ENCODE measurements at regions not wholly inside any gene's neighbourhood (a gene's known extent, or its start where the extent isn't known, plus 50 kb on each side); places are given as distances from the start of the nearest gene placed in this dataset.

DNA sequence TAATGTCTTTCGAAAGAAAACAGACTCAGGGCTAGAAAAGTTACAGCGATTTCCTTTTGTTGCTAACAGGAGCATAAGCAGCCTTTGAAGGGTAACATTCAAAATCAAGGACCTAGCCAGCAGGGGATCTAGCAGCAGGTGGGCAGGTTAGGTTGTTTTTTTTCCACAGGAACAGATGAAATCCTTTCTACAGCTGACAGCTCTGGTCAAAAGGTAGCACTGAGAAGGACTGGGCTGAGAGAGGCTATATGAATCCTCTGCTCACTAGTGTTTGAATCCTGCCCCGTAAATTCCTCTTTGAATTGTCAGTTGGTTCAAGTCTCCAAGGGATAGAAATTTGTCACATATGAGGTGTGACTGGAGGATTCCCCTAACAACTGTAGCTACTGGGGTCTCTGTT, 188.2 kb downstream of the SH2D1A start:
- Histone ChIP-seq H3K56ac (ENCODE audit: insufficient read length, low read depth, low read length) (no peak overlapping the region), H3K27me3 (ENCODE audit: insufficient read depth, low read length) (no peaks in the 10 kb centered on the region), H3K79me1 (ENCODE audit: insufficient read depth, low read depth, low read length, poor library complexity, severe bottlenecking) (no peaks in the 10 kb centered on the region), H4K91ac (ENCODE audit: insufficient read length, low read depth, low read length) (no peak overlapping the region), H3K9ac (ENCODE audit: extremely low read depth, insufficient read length, low read length) (no peak overlapping the region), H2BK12ac (ENCODE audit: insufficient read length, low read depth, low read length) (no peak overlapping the region), H2BK15ac (ENCODE audit: low read depth, low read length) (no peak overlapping the region), H3K79me2 (ENCODE audit: insufficient read depth, low read length) (no peaks in the 10 kb centered on the region), H3K23ac (ENCODE audit: insufficient read length, low read depth, low read length) (no peak overlapping the region), H3K27ac (ENCODE audit: insufficient read length, low read depth, low read length) (no peak overlapping the region), H3K4me2 (ENCODE audit: insufficient read depth, insufficient read length, low read length) (peak overlapping the region; percentile 2), H4K20me1 (ENCODE audit: control insufficient read depth, insufficient read depth, insufficient read length) (no peaks in the 10 kb centered on the region), H2BK5ac (ENCODE audit: insufficient read length, low read length) (no peak overlapping the region), H3K9me3 (ENCODE audit: control insufficient read depth, low read depth, low read length) (no peaks in the 10 kb centered on the region), H4K8ac (replicated peaks; ENCODE audit: insufficient read length, low read depth, low read length) (no peak overlapping the region), H4K5ac (ENCODE audit: insufficient read length, low read depth, low read length) (no peak overlapping the region), H2AFZ (ENCODE audit: low read length) (no peak overlapping the region), H3K4ac (ENCODE audit: low read depth, low read length) (no peak overlapping the region), H3K23me2 (ENCODE audit: insufficient read length, low read depth, low read length, poor library complexity, severe bottlenecking) (no peaks in the 10 kb centered on the region), H3T11ph (ENCODE audit: low read length) (no peak overlapping the region), H3K14ac (ENCODE audit: insufficient read depth, low read length) (no peak overlapping the region), H3K18ac (ENCODE audit: insufficient read length, low read depth, low read length) (no peak overlapping the region), H2AK5ac (ENCODE audit: insufficient read length, low read length) (no peak overlapping the region), H2BK120ac (ENCODE audit: low read depth, low read length, poor library complexity, severe bottlenecking) (no peak overlapping the region), H2BK20ac (ENCODE audit: low read depth, low read length, poor library complexity, severe bottlenecking) (no peak overlapping the region), H3K4me1 (ENCODE audit: insufficient read depth, low read length) (peaks cover 10% of the 10 kb centered on the region; the same call in 1 of the 2 replicates)
- Mint-ChIP-seq H3K4me1 (peaks cover 37 to 40% of the 10 kb centered on the region in 2 experiments), H3K27me3 (ENCODE audit: low read depth) (no peaks in the 10 kb centered on the region), H3K4me3 (peak overlapping the region in 1 of 2 experiments; percentile 9; a peak in 1 of 5 replicates), H3K27ac (peak overlapping the region in 2 of 3 experiments; percentile 41 to 65; a peak in 5 of 7 replicates), H3K9me3 (no peaks in the 10 kb centered on the region; a peak in 2 of 5 replicates), H3K36me3 (ENCODE audit: insufficient read depth in 1 of 3, low read depth in 3 of 3) (no peaks in the 10 kb centered on the region)
- TF ChIP-seq, protein P1, sequence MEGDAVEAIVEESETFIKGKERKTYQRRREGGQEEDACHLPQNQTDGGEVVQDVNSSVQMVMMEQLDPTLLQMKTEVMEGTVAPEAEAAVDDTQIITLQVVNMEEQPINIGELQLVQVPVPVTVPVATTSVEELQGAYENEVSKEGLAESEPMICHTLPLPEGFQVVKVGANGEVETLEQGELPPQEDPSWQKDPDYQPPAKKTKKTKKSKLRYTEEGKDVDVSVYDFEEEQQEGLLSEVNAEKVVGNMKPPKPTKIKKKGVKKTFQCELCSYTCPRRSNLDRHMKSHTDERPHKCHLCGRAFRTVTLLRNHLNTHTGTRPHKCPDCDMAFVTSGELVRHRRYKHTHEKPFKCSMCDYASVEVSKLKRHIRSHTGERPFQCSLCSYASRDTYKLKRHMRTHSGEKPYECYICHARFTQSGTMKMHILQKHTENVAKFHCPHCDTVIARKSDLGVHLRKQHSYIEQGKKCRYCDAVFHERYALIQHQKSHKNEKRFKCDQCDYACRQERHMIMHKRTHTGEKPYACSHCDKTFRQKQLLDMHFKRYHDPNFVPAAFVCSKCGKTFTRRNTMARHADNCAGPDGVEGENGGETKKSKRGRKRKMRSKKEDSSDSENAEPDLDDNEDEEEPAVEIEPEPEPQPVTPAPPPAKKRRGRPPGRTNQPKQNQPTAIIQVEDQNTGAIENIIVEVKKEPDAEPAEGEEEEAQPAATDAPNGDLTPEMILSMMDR (conservative IDR thresholded peaks at IDR 0.05): no peak
- no CpG with 5 or more reads among the region's 3 CpGs for WGBS (ENCODE audit: extremely low coverage, insufficient read length, low lambda C conversion rate)
- peak; percentile 31 for DNase-seq
